NB4 (cell line): ENCODE measurements at regions not wholly inside any gene's neighbourhood (a gene's known extent, or its start where the extent isn't known, plus 50 kb on each side); places are given as distances from the start of the nearest gene placed in this dataset.

Experiments used
- DNase-seq: peaks from one replicate; pipeline ENCODE4 v3.0.0; 2010; ENCODE audit warnings: low read depth
- H3K4me3 ChIP-seq: one replicate; pipeline ENCODE4 v1.5.1; 2011; ENCODE audit warnings: mild to moderate bottlenecking, low read depth, low read length, moderate library complexity
- CTCF ChIP-seq: IDR thresholded peaks from one replicate; pipeline ENCODE4 v1.5.1; 2012; ENCODE audit warnings: low read depth, low read length
- MYC ChIP-seq: IDR thresholded peaks from 2 replicates; pipeline ENCODE4 v1.6.1; 2011; ENCODE audit warnings: low read depth, low read length
- POLR2A ChIP-seq: IDR thresholded peaks from 2 replicates; pipeline ENCODE4 v1.6.1; 2011; ENCODE audit warnings: mild to moderate bottlenecking; ENCODE audit not compliant: insufficient read length; ENCODE audit errors: extremely low read depth
- TF ChIP-seq, protein P1 (sequence below): IDR thresholded peaks from 2 replicates; pipeline ENCODE4 v1.6.1; 2011; ENCODE audit warnings: low read depth, low read length

- TF ChIP-seq, protein P1, sequence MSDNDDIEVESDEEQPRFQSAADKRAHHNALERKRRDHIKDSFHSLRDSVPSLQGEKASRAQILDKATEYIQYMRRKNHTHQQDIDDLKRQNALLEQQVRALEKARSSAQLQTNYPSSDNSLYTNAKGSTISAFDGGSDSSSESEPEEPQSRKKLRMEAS: no peak
- TF ChIP-seq CTCF: no peak
- no peak for TF ChIP-seq MYC
- no peak for TF ChIP-seq POLR2A
- H3K4me3 ChIP-seq: no peak overlapping the region
- DNase-seq: no peak
Measured at GRCh38 chr19:30689474-30689873, 317.3 kb downstream of the ZNF536 start.

- H3K4me3 ChIP-seq: no peak overlapping the region
- DNase-seq: no peak
- TF ChIP-seq MYC (no peak), CTCF (no peak), POLR2A (no peak)
- TF ChIP-seq, protein P1: no peak
Measured at GRCh38 chr19:30688696-30689095, 316.5 kb downstream of the ZNF536 start.

DNA sequence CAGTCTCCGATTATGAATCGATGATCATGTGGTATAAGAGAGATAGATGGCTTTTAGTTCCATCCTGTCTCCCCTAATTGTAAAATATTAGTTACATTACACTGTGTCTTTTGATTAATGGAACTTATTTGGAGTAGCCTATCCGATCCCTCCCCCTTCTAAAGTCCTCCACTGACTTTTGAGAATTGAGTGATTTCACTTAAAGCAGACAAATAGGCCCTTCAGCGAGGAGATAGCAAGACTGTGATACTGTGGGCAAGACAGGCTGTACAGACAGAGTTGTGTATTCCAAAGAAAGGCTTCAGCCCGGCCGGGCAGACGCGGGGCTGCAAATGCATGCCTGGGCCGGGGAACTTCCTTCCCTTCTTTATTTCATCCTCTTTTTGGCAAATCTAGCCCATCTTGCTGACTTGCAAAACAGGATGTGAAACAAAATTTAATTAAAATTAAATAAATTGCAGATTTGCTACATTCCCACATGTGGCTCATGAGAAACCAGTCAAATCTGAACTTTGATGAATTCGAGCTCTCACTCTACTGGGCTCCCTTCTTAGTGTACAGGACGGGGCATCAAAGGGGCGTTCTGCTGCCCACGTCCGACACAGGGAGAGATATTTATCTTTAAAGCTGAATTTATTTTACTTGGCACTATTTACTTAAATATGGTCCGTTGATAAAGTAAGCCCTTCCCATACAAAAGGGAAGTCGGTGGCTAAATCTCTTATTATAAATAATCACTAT lies 314.8 kb downstream of the ZNF536 start:
- no peak for DNase-seq
- TF ChIP-seq, protein P1: no peak
- no peak for TF ChIP-seq CTCF
- TF ChIP-seq MYC: no peak
- no peak for TF ChIP-seq POLR2A
- H3K4me3 ChIP-seq: no peak overlapping the region

GRCh38 chr19:30686176-30686820 lies 314.1 kb downstream of the ZNF536 start:
- TF ChIP-seq POLR2A (no peak), MYC (no peak)
- TF ChIP-seq, protein P1: no peak
- no peak for DNase-seq
- H3K4me3 ChIP-seq: no peak overlapping the region

- no peak overlapping the region for H3K4me3 ChIP-seq
Measured at GRCh38 chr19:30685426-30686000, 313.3 kb downstream of the ZNF536 start.

GRCh38 chr19:30684613-30685012 lies 312.4 kb downstream of the ZNF536 start:
- TF ChIP-seq CTCF: no peak
- TF ChIP-seq, protein P1: no peak
- no peak for TF ChIP-seq MYC
- no peak for TF ChIP-seq POLR2A
- DNase-seq: no peak

More at GRCh38 chr19:30685426-30686000, 313.3 kb downstream of the ZNF536 start:
- TF ChIP-seq POLR2A (no peak), MYC (no peak)
- TF ChIP-seq, protein P1: no peak
- DNase-seq: no peak

More at GRCh38 chr19:30684613-30685012, 312.4 kb downstream of the ZNF536 start:
- H3K4me3 ChIP-seq: no peak overlapping the region
